ENCODE measurements at regions not wholly inside any gene's neighbourhood (a gene's known extent, or its start where the extent isn't known, plus 50 kb on each side); places are given as distances from the start of the nearest gene placed in this dataset.

- Histone ChIP-seq H3K36me3 (replicated peaks; ENCODE audit: low read depth, low read length) (no peaks in the 10 kb centered on the region), H3K27ac (ENCODE audit: low read length) (no peak overlapping the region), H3K4me1 (ENCODE audit: low read length) (no peaks in the 10 kb centered on the region), H2AFZ (ENCODE audit: low read depth, low read length) (no peak overlapping the region), H4K20me1 (ENCODE audit: insufficient read depth, low read length) (no peaks in the 10 kb centered on the region), H3K4me2 (ENCODE audit: low read length) (no peak overlapping the region), H3K79me2 (ENCODE audit: low read length) (no peaks in the 10 kb centered on the region), H3K9ac (ENCODE audit: low read length) (no peak overlapping the region), H3K27me3 (ENCODE audit: low read depth, low read length) (no peaks in the 10 kb centered on the region), H3K9me3 (ENCODE audit: insufficient read depth, low read length) (no peaks in the 10 kb centered on the region), H3K4me3 (ENCODE audit: low read length) (no peak overlapping the region)
- TF ChIP-seq, protein P1, sequence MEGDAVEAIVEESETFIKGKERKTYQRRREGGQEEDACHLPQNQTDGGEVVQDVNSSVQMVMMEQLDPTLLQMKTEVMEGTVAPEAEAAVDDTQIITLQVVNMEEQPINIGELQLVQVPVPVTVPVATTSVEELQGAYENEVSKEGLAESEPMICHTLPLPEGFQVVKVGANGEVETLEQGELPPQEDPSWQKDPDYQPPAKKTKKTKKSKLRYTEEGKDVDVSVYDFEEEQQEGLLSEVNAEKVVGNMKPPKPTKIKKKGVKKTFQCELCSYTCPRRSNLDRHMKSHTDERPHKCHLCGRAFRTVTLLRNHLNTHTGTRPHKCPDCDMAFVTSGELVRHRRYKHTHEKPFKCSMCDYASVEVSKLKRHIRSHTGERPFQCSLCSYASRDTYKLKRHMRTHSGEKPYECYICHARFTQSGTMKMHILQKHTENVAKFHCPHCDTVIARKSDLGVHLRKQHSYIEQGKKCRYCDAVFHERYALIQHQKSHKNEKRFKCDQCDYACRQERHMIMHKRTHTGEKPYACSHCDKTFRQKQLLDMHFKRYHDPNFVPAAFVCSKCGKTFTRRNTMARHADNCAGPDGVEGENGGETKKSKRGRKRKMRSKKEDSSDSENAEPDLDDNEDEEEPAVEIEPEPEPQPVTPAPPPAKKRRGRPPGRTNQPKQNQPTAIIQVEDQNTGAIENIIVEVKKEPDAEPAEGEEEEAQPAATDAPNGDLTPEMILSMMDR (IDR thresholded peaks at IDR 0.05; ENCODE audit: low read depth, low read length) = no peak
- TF ChIP-seq EZH2phosphoT487 (IDR thresholded peaks at IDR 0.05; ENCODE audit: low read depth) = no peak
Measured at GRCh38 chr7:3246651-3247050, 54.4 kb upstream of the SDK1 start.

- H3K36me3 ChIP-seq (replicated peaks; ENCODE audit: low read depth, low read length) = no peaks in the 10 kb centered on the region
- H3K4me1 ChIP-seq (ENCODE audit: low read length) = no peaks in the 10 kb centered on the region
- TF ChIP-seq, protein P1 (IDR thresholded peaks at IDR 0.05; ENCODE audit: low read depth, low read length) = no peak
- TF ChIP-seq EZH2phosphoT487 (IDR thresholded peaks at IDR 0.05; ENCODE audit: low read depth) = no peak
- no peak overlapping the region for H3K4me2 ChIP-seq (ENCODE audit: low read length)
- no peaks in the 10 kb centered on the region for H3K9me3 ChIP-seq (ENCODE audit: insufficient read depth, low read length)
- H3K9ac ChIP-seq (ENCODE audit: low read length) = no peak overlapping the region
- H3K27ac ChIP-seq (ENCODE audit: low read length) = no peak overlapping the region
- no peaks in the 10 kb centered on the region for H3K27me3 ChIP-seq (ENCODE audit: low read depth, low read length)
- H3K4me3 ChIP-seq (ENCODE audit: low read length) = no peak overlapping the region
- no peaks in the 10 kb centered on the region for H3K79me2 ChIP-seq (ENCODE audit: low read length)
- H4K20me1 ChIP-seq (ENCODE audit: insufficient read depth, low read length) = no peaks in the 10 kb centered on the region
- H2AFZ ChIP-seq (ENCODE audit: low read depth, low read length) = no peak overlapping the region
Measured at GRCh38 chr7:3250725-3251124, 50.3 kb upstream of the SDK1 start.
